Right lobe of liver (tissue), 6 donors: ENCODE measurements at regions not wholly inside any gene's neighbourhood (a gene's known extent, or its start where the extent isn't known, plus 50 kb on each side); places are given as distances from the start of the nearest gene placed in this dataset.

Source experiments
- ATAC-seq, 4 donors: fragments of 200-7000 bp; cut with Tn5 transposase; one replicate each; pipeline ENCODE4 v1.9.1; 2020; ENCODE audit warnings: mild to moderate bottlenecking in 4 of 4, moderate library complexity in 4 of 4
- DNase-seq, 3 donors: peaks; one replicate each; pipeline ENCODE4 v3.0.0-alpha.2; 2020
- H3K27ac ChIP-seq, 3 donors: fragments of 200-600 bp; one replicate each; pipeline ENCODE4 v1.8.0; 2022
- H3K27me3 ChIP-seq, 2 donors: fragments of 200-600 bp; one replicate each; pipeline ENCODE4 v1.8.0; 2022
- H3K36me3 ChIP-seq, 4 donors: fragments of 200-600 bp; sonication (generic) in 1 of 4; one replicate each; pipeline versions ENCODE4 v1.5.1 to v1.8.0; 2017 to 2022; ENCODE audit warnings: control low read depth in 1 of 4
- H3K4me1 ChIP-seq, 4 donors: fragments of 200-600 bp; sonication (generic) in 1 of 4; one replicate each; pipeline versions ENCODE4 v1.5.1 to v1.8.0; 2017 to 2022; ENCODE audit warnings: control low read depth in 1 of 4
- H3K4me3 ChIP-seq, 3 donors: fragments of 200-600 bp; one replicate each; pipeline ENCODE4 v1.8.0; 2022
- H3K9me3 ChIP-seq, 4 donors: fragments of 200-600 bp; sonication (generic) in 1 of 4; one replicate each; pipeline versions ENCODE4 v1.5.1 to v1.8.0; 2017 to 2022; ENCODE audit warnings: control low read depth in 1 of 4
- POLR2A ChIP-seq: fragments of 450-650 bp; IDR thresholded peaks from one replicate; pipeline ENCODE4 v1.6.1; 2017; ENCODE audit warnings: antibody characterized with exemption, mild to moderate bottlenecking
- WGBS: methylation state at CpG from one replicate; pipeline ENCODE4 v1.1.6; 2018; ENCODE audit warnings: low coverage, low lambda C conversion rate; ENCODE audit not compliant: insufficient coverage; ENCODE audit errors: missing lambda C conversion rate; 5-methylcytosine and 5-hydroxymethylcytosine counted together
- intact Hi-C, 2 donors: fragments of 100-400 bp; cut with DNase I; formaldehyde crosslinking; loops; one replicate each; pipeline versions ENCODE4 v1.11.2 to v1.14.1; 2022
- TF ChIP-seq, protein P1 (sequence below), 4 donors: fragments of 200-600 bp in 3 of 4; fragments of 450-650 bp in 1 of 4; IDR thresholded peaks; one replicate each; pipeline versions ENCODE4 v1.5.1 to v1.8.0; 2016 to 2022; ENCODE audit warnings: antibody characterized with exemption in 4 of 4, mild to moderate bottlenecking in 2 of 4
- donor health status: DM: no; HTN: yes; CAD: no.
- donor health status: DM: no; HTN: no; CAD: no.
- donor health status: DM: no; HTN: no; CAD: no.
- donor health status: DM: no; HTN: yes; CAD: no.
- donor health status: DM: no; HTN: yes; CAD: no.

GRCh38 chr10:109275960-109276359 is 647.4 kb downstream of the XPNPEP1 start:
- no peaks in the 10 kb centered on the region for H3K4me1 ChIP-seq
- intact Hi-C loops, result no loop called here
- ATAC-seq, result no peak
- H3K4me3 ChIP-seq, result no peak overlapping the region
- no peaks in the 10 kb centered on the region for H3K9me3 ChIP-seq
- no peak overlapping the region for H3K27ac ChIP-seq
- WGBS, result 25% methylated on average over 1 of the region's 1 CpG
- H3K36me3 ChIP-seq, result no peaks in the 10 kb centered on the region
- TF ChIP-seq, protein P1, sequence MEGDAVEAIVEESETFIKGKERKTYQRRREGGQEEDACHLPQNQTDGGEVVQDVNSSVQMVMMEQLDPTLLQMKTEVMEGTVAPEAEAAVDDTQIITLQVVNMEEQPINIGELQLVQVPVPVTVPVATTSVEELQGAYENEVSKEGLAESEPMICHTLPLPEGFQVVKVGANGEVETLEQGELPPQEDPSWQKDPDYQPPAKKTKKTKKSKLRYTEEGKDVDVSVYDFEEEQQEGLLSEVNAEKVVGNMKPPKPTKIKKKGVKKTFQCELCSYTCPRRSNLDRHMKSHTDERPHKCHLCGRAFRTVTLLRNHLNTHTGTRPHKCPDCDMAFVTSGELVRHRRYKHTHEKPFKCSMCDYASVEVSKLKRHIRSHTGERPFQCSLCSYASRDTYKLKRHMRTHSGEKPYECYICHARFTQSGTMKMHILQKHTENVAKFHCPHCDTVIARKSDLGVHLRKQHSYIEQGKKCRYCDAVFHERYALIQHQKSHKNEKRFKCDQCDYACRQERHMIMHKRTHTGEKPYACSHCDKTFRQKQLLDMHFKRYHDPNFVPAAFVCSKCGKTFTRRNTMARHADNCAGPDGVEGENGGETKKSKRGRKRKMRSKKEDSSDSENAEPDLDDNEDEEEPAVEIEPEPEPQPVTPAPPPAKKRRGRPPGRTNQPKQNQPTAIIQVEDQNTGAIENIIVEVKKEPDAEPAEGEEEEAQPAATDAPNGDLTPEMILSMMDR (IDR thresholded peaks at IDR 0.05), result no peak
- TF ChIP-seq POLR2A, result no peak
- no peak for DNase-seq
- H3K27me3 ChIP-seq, result no peaks in the 10 kb centered on the region

- intact Hi-C loops, result no loop called here
- WGBS, result 62% methylated on average over 2 of the region's 2 CpGs
- Histone ChIP-seq H3K9me3 (no peaks in the 10 kb centered on the region), H3K4me1 (no peaks in the 10 kb centered on the region), H3K4me3 (no peak overlapping the region), H3K27me3 (no peaks in the 10 kb centered on the region), H3K36me3 (no peaks in the 10 kb centered on the region), H3K27ac (no peak overlapping the region)
- TF ChIP-seq POLR2A, result no peak
- TF ChIP-seq, protein P1 (IDR thresholded peaks at IDR 0.05), result no peak
- no peak for DNase-seq
- no peak for ATAC-seq
Measured at GRCh38 chr10:109274681-109275080, 648.6 kb downstream of the XPNPEP1 start.

GRCh38 chr10:109270173-109270572 is 653.1 kb downstream of the XPNPEP1 start:
- DNase-seq (no peak), ATAC-seq (no peak)
- TF ChIP-seq, protein P1 (IDR thresholded peaks at IDR 0.05), result no peak
- no peak for TF ChIP-seq POLR2A
- H3K9me3 ChIP-seq, result no peaks in the 10 kb centered on the region
- no peak overlapping the region for H3K27ac ChIP-seq
- intact Hi-C loops, result no loop called here
- H3K4me1 ChIP-seq, result no peaks in the 10 kb centered on the region
- WGBS, result 37% methylated on average over 2 of the region's 2 CpGs
- H3K27me3 ChIP-seq, result no peaks in the 10 kb centered on the region
- H3K4me3 ChIP-seq, result no peak overlapping the region
- no peaks in the 10 kb centered on the region for H3K36me3 ChIP-seq

DNA sequence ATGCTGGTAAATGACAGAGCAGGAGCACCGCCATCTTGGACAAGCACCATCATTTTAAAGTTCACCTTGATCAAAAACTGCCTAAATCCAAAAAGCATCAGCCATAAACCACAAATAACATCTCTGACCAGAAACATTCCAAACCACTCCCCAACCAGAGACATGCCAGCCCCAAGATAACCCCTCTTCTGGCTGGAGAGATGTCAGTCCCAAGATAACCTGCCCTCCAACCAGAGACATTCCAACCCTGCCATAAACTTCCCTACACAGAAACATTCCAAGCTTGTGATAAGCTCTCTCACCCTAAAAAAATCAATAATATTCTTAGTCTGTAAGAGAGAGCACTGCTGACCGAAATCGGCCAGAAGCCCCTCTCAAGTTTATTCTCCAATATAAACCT is 659.3 kb downstream of the XPNPEP1 start:
- 36% methylated on average over 3 of the region's 3 CpGs for WGBS
- DNase-seq (no peak), ATAC-seq (no peak)
- intact Hi-C loops, result no loop called here
- Histone ChIP-seq H3K9me3 (no peaks in the 10 kb centered on the region), H3K4me3 (no peak overlapping the region), H3K36me3 (no peaks in the 10 kb centered on the region), H3K4me1 (no peaks in the 10 kb centered on the region), H3K27me3 (no peaks in the 10 kb centered on the region), H3K27ac (no peak overlapping the region)
- no peak for TF ChIP-seq POLR2A
- TF ChIP-seq, protein P1 (IDR thresholded peaks at IDR 0.05), result no peak

- 56% methylated on average over 2 of the region's 2 CpGs for WGBS
- intact Hi-C loops, result no loop called here
- ATAC-seq (no peak), DNase-seq (no peak)
- H3K4me3 ChIP-seq, result no peak overlapping the region
- H3K27ac ChIP-seq, result no peak overlapping the region
- TF ChIP-seq, protein P1 (IDR thresholded peaks at IDR 0.05), result no peak
- TF ChIP-seq POLR2A, result no peak
- no peaks in the 10 kb centered on the region for H3K4me1 ChIP-seq
- no peaks in the 10 kb centered on the region for H3K9me3 ChIP-seq
- H3K36me3 ChIP-seq, result no peaks in the 10 kb centered on the region
- no peaks in the 10 kb centered on the region for H3K27me3 ChIP-seq
Measured at GRCh38 chr10:109261231-109261630, 662.1 kb downstream of the XPNPEP1 start.
